GM12801 (cell line): ENCODE measurements at regions not wholly inside any gene's neighbourhood (a gene's known extent, or its start where the extent isn't known, plus 50 kb on each side); places are given as distances from the start of the nearest gene placed in this dataset.

Experiments used
- CTCF ChIP-seq: IDR thresholded peaks from one replicate; pipeline ENCODE4 v1.5.1; 2011; ENCODE audit warnings: control low read depth; ENCODE audit not compliant: insufficient read length; ENCODE audit errors: extremely low read depth

GRCh38 chr3:181917027-181917426 is 205.3 kb downstream of the SOX2 start:
- TF ChIP-seq CTCF = no peak

- TF ChIP-seq CTCF = no peak
Measured at GRCh38 chr3:181919375-181919774, 207.7 kb downstream of the SOX2 start.

GRCh38 chr3:181920409-181920808 is 208.7 kb downstream of the SOX2 start:
- no peak for TF ChIP-seq CTCF

- no peak for TF ChIP-seq CTCF
Measured at GRCh38 chr3:181921220-181921619, 209.5 kb downstream of the SOX2 start.

GRCh38 chr3:181929501-181929900 is 217.8 kb downstream of the SOX2 start:
- no peak for TF ChIP-seq CTCF

- no peak for TF ChIP-seq CTCF
Measured at GRCh38 chr3:181930105-181930504, 218.4 kb downstream of the SOX2 start.

- TF ChIP-seq CTCF = no peak
Measured at GRCh38 chr3:181932039-181932438, 220.3 kb downstream of the SOX2 start.

- no peak for TF ChIP-seq CTCF
Measured at GRCh38 chr3:181933052-181933618, 221.4 kb downstream of the SOX2 start.
